Colon (tissue), 2 donors: ENCODE measurements at regions not wholly inside any gene's neighbourhood (a gene's known extent, or its start where the extent isn't known, plus 50 kb on each side); places are given as distances from the start of the nearest gene placed in this dataset.
"Not testable (repeated sequence)": the region's sequence is repeated elsewhere in the genome, so short reads cannot be mapped to it uniquely, and the experiment has no call there.

Experiments used
- FAIRE-seq: peaks from 2 replicates; lab custom pipeline; 2012; peaks lifted over from hg19 to GRCh38; lab: Jason Lieb, UNC
- donor health status: control.
- donor health status: control.

- no peak for FAIRE-seq
Measured at GRCh38 chr5:145077028-145077427, 758.1 kb downstream of the PRELID2 start.

GRCh38 chr5:145076040-145076439, 759.1 kb downstream of the PRELID2 start:
- no peak for FAIRE-seq

GRCh38 chr5:145072889-145073288, 762.3 kb downstream of the PRELID2 start:
- FAIRE-seq = no peak

GRCh38 chr5:145068721-145069120, 766.4 kb downstream of the PRELID2 start:
- no peak for FAIRE-seq

- FAIRE-seq = no peak
Measured at GRCh38 chr5:145062280-145063062, 772.7 kb downstream of the PRELID2 start.

- no peak for FAIRE-seq
Measured at GRCh38 chr5:145056800-145057199, 778.3 kb downstream of the PRELID2 start.

- FAIRE-seq = no peak
Measured at GRCh38 chr5:145050181-145050580, 785.0 kb downstream of the PRELID2 start.

- no peak for FAIRE-seq
Measured at GRCh38 chr5:145044970-145045369, 790.2 kb downstream of the PRELID2 start.

- no peak for FAIRE-seq
Measured at GRCh38 chr5:145028626-145029025, 806.5 kb downstream of the PRELID2 start.

- no peak for FAIRE-seq
Measured at GRCh38 chr5:145027286-145027685, 807.9 kb downstream of the PRELID2 start.

GRCh38 chr5:145025775-145026174, 809.4 kb downstream of the PRELID2 start:
- FAIRE-seq = no peak

- FAIRE-seq = no peak
Measured at GRCh38 chr5:145015146-145015545, 820.0 kb downstream of the PRELID2 start.

GRCh38 chr5:145014109-145014508, 821.0 kb downstream of the PRELID2 start:
- FAIRE-seq = no peak

GRCh38 chr5:145010834-145011233, 824.3 kb downstream of the PRELID2 start:
- FAIRE-seq = no peak

GRCh38 chr5:145008876-145009530, 826.1 kb downstream of the PRELID2 start:
- no peak for FAIRE-seq

GRCh38 chr5:144994356-144994755, 823.7 kb downstream of the KCTD16 start:
- FAIRE-seq = not testable (repeated sequence)

GRCh38 chr5:144983101-144983500, 812.4 kb downstream of the KCTD16 start:
- FAIRE-seq = no peak

- FAIRE-seq = no peak
Measured at GRCh38 chr5:144979516-144980264, 809.0 kb downstream of the KCTD16 start.

GRCh38 chr5:144972317-144972716, 801.6 kb downstream of the KCTD16 start:
- FAIRE-seq = no peak

GRCh38 chr5:144971108-144971850, 800.6 kb downstream of the KCTD16 start:
- no peak for FAIRE-seq

GRCh38 chr5:144960296-144960695, 789.6 kb downstream of the KCTD16 start:
- no peak for FAIRE-seq

- FAIRE-seq = no peak
Measured at GRCh38 chr5:144958002-144958401, 787.3 kb downstream of the KCTD16 start.
